H9 (cell line): ENCODE measurements at regions not wholly inside any gene's neighbourhood (a gene's known extent, or its start where the extent isn't known, plus 50 kb on each side); places are given as distances from the start of the nearest gene placed in this dataset.

Experiments used
- DNase-seq: peaks from one replicate; pipeline ENCODE4 v3.0.0-alpha.2; 2017
- H2AFZ ChIP-seq: one replicate; pipeline ENCODE4 v1.6.1; 2013; ENCODE audit warnings: mild to moderate bottlenecking, low read length, control low read depth, moderate library complexity
- H2AK5ac ChIP-seq: 2 replicates; pipeline ENCODE4 v1.6.1; 2013; ENCODE audit warnings: low read length, control low read depth, mixed read lengths; ENCODE audit not compliant: insufficient read length
- H2BK120ac ChIP-seq: one replicate; pipeline ENCODE4 v1.6.1; 2013; ENCODE audit warnings: low read depth, mild to moderate bottlenecking, low read length, control low read depth, inconsistent platforms; ENCODE audit not compliant: poor library complexity, severe bottlenecking
- H2BK12ac ChIP-seq: 2 replicates; pipeline ENCODE4 v1.6.1; 2013; ENCODE audit warnings: low read length, control low read depth, mixed read lengths, low read depth; ENCODE audit not compliant: insufficient read length
- H2BK15ac ChIP-seq: 2 replicates; pipeline ENCODE4 v1.6.1; 2013; ENCODE audit warnings: low read depth, low read length, control low read depth
- H2BK20ac ChIP-seq: one replicate; pipeline ENCODE4 v1.6.1; 2013; ENCODE audit warnings: low read depth, mild to moderate bottlenecking, low read length, control low read depth, inconsistent platforms; ENCODE audit not compliant: poor library complexity, severe bottlenecking
- H2BK5ac ChIP-seq: 2 replicates; pipeline ENCODE4 v1.6.1; 2013; ENCODE audit warnings: low read length, control low read depth, mixed read lengths; ENCODE audit not compliant: insufficient read length
- H3K14ac ChIP-seq: 2 replicates; pipeline ENCODE4 v1.6.1; 2013; ENCODE audit warnings: low read length, control low read depth; ENCODE audit not compliant: insufficient read depth
- H3K18ac ChIP-seq: 2 replicates; pipeline ENCODE4 v1.6.1; 2013; ENCODE audit warnings: low read depth, mild to moderate bottlenecking, mixed read lengths, low read length, control low read depth; ENCODE audit not compliant: insufficient read length
- H3K23ac ChIP-seq: 2 replicates; pipeline ENCODE4 v1.6.1; 2013; ENCODE audit warnings: low read length, control low read depth, mixed read lengths, low read depth; ENCODE audit not compliant: insufficient read length
- H3K23me2 ChIP-seq: 2 replicates; pipeline ENCODE4 v1.6.1; 2013; ENCODE audit warnings: low read depth, mild to moderate bottlenecking, mixed read lengths, low read length, control low read depth; ENCODE audit not compliant: insufficient read length, poor library complexity, severe bottlenecking
- H3K27ac ChIP-seq: 2 replicates; pipeline ENCODE4 v1.5.1; 2013; ENCODE audit warnings: low read length, control low read depth, mixed read lengths, low read depth; ENCODE audit not compliant: insufficient read length
- H3K27me3 ChIP-seq: 2 replicates; pipeline ENCODE4 v1.6.1; 2013; ENCODE audit warnings: low read length, control low read depth, inconsistent platforms; ENCODE audit not compliant: insufficient read depth
- H3K4ac ChIP-seq: 2 replicates; pipeline ENCODE4 v1.6.1; 2013; ENCODE audit warnings: low read depth, mild to moderate bottlenecking, control low read depth, inconsistent platforms, low read length, moderate library complexity
- H3K4me1 ChIP-seq: 2 replicates; pipeline ENCODE4 v1.6.1; 2013; ENCODE audit warnings: low read length, control low read depth, inconsistent platforms; ENCODE audit not compliant: insufficient read depth
- H3K4me2 ChIP-seq: 2 replicates; pipeline ENCODE4 v1.6.1; 2013; ENCODE audit warnings: low read length, control low read depth, mixed read lengths; ENCODE audit not compliant: insufficient read length, insufficient read depth
- H3K56ac ChIP-seq: 2 replicates; pipeline ENCODE4 v1.6.1; 2013; ENCODE audit warnings: low read depth, mild to moderate bottlenecking, mixed read lengths, low read length, control low read depth; ENCODE audit not compliant: insufficient read length
- H3K79me1 ChIP-seq: 2 replicates; pipeline ENCODE4 v1.6.1; 2013; ENCODE audit warnings: low read depth, mild to moderate bottlenecking, moderate library complexity, low read length, control low read depth, inconsistent platforms; ENCODE audit not compliant: insufficient read depth, poor library complexity, severe bottlenecking
- H3K79me2 ChIP-seq: 2 replicates; pipeline ENCODE4 v1.6.1; 2013; ENCODE audit warnings: low read length, control low read depth, inconsistent platforms; ENCODE audit not compliant: insufficient read depth
- H3K9ac ChIP-seq: 2 replicates; pipeline ENCODE4 v1.6.1; 2013; ENCODE audit warnings: low read length, control low read depth, mixed read lengths; ENCODE audit not compliant: insufficient read length; ENCODE audit errors: extremely low read depth
- H3K9me3 ChIP-seq: one replicate; pipeline ENCODE4 v1.6.1; 2013; ENCODE audit warnings: low read depth, low read length, inconsistent platforms; ENCODE audit not compliant: control insufficient read depth
- H3T11ph ChIP-seq: one replicate; pipeline ENCODE4 v1.6.1; 2013; ENCODE audit warnings: mild to moderate bottlenecking, low read length, control low read depth, inconsistent platforms
- H4K20me1 ChIP-seq: one replicate; pipeline ENCODE4 v1.6.1; 2013; ENCODE audit not compliant: control insufficient read depth, insufficient read length, insufficient read depth
- H4K5ac ChIP-seq: 2 replicates; pipeline ENCODE4 v1.6.1; 2013; ENCODE audit warnings: low read depth, mild to moderate bottlenecking, mixed read lengths, low read length, control low read depth; ENCODE audit not compliant: insufficient read length
- H4K8ac ChIP-seq: replicated peaks from 2 replicates; pipeline ENCODE4 v1.6.1; 2013; ENCODE audit warnings: low read length, control low read depth, mixed read lengths, low read depth; ENCODE audit not compliant: insufficient read length
- H4K91ac ChIP-seq: 2 replicates; pipeline ENCODE4 v1.6.1; 2013; ENCODE audit warnings: low read depth, mild to moderate bottlenecking, moderate library complexity, mixed read lengths, low read length, control low read depth; ENCODE audit not compliant: insufficient read length
- H3K27ac Mint-ChIP-seq, 3 experiments: 2 replicates in 2 of 3; 3 replicates in 1 of 3; pipeline ENCODE4 v1.8.0; 2020 to 2021; ENCODE audit warnings: mixed read lengths in 3 of 3, mild to moderate bottlenecking in 1 of 3, moderate library complexity in 1 of 3
- H3K27me3 Mint-ChIP-seq: 2 replicates; pipeline ENCODE4 v1.8.0; 2021; ENCODE audit warnings: low read depth, mild to moderate bottlenecking, moderate library complexity, mixed read lengths
- H3K36me3 Mint-ChIP-seq, 3 experiments: 2 replicates in 2 of 3; 3 replicates in 1 of 3; pipeline ENCODE4 v1.8.0; 2020 to 2021; ENCODE audit warnings: low read depth in 3 of 3, mixed read lengths in 3 of 3; ENCODE audit not compliant: insufficient read depth in 1 of 3
- H3K4me1 Mint-ChIP-seq, 2 experiments: 2 replicates each; pipeline ENCODE4 v1.8.0; 2020; ENCODE audit warnings: mixed read lengths in 2 of 2
- H3K4me3 Mint-ChIP-seq, 2 experiments: 2 replicates in 1 of 2; 3 replicates in 1 of 2; pipeline ENCODE4 v1.8.0; 2020 to 2021; ENCODE audit warnings: mild to moderate bottlenecking in 2 of 2, mixed read lengths in 2 of 2, moderate library complexity in 1 of 2
- H3K9me3 Mint-ChIP-seq, 2 experiments: 2 replicates in 1 of 2; 3 replicates in 1 of 2; pipeline ENCODE4 v1.8.0; 2020; ENCODE audit warnings: mild to moderate bottlenecking in 2 of 2, mixed read lengths in 2 of 2, moderate library complexity in 1 of 2
- CTCF ChIP-seq: fragments of 200-600 bp; sonication (generic); conservative IDR thresholded peaks from 3 replicates; pipeline ENCODE4 v1.8.0; 2021; ENCODE audit warnings: antibody characterized with exemption, mild to moderate bottlenecking
- WGBS: extraction: QIAGEN DNeasy Blood & Tissue Kit; methylation state at CpG from one replicate; pipeline ENCODE4 v1.1.7; 2013; ENCODE audit warnings: missing lambda C conversion rate, low lambda C conversion rate, mixed read lengths; ENCODE audit not compliant: insufficient read length; ENCODE audit errors: extremely low coverage; 5-methylcytosine and 5-hydroxymethylcytosine counted together

GRCh38 chr18:68466672-68467071 is 248.2 kb downstream of the TMX3 start:
- peaks cover 2% of the 10 kb centered on the region for H3K23me2 ChIP-seq
- no peak overlapping the region for H3K4me3 Mint-ChIP-seq
- H3K4me1 ChIP-seq, result peaks cover 2% of the 10 kb centered on the region; the same call in 1 of the 2 replicates
- H3K27me3 Mint-ChIP-seq, result no peaks in the 10 kb centered on the region
- no peak overlapping the region for H3K56ac ChIP-seq
- H2BK15ac ChIP-seq, result no peak overlapping the region
- WGBS, result no CpG with 5 or more reads among the region's 1 CpG
- H3K23ac ChIP-seq, result no peak overlapping the region
- no peak overlapping the region for H3K18ac ChIP-seq
- no peak overlapping the region for H3K4ac ChIP-seq
- no peak overlapping the region for H3K14ac ChIP-seq
- no peaks in the 10 kb centered on the region for H3K27me3 ChIP-seq
- DNase-seq, result no peak
- no peaks in the 10 kb centered on the region for H3K9me3 ChIP-seq
- no peak overlapping the region for H3T11ph ChIP-seq
- no peak overlapping the region for H2AFZ ChIP-seq
- no peak overlapping the region for H2BK20ac ChIP-seq
- no peaks in the 10 kb centered on the region for H4K20me1 ChIP-seq
- no peak overlapping the region for H2AK5ac ChIP-seq
- no peaks in the 10 kb centered on the region for H3K79me1 ChIP-seq
- H3K27ac ChIP-seq, result no peak overlapping the region
- no peak overlapping the region for H2BK120ac ChIP-seq
- H3K27ac Mint-ChIP-seq, result no peak overlapping the region
- no peaks in the 10 kb centered on the region for H3K79me2 ChIP-seq
- TF ChIP-seq CTCF, result no peak
- no peak overlapping the region for H3K9ac ChIP-seq
- no peak overlapping the region for H4K8ac ChIP-seq
- H4K91ac ChIP-seq, result no peak overlapping the region
- no peak overlapping the region for H4K5ac ChIP-seq
- H2BK5ac ChIP-seq, result no peak overlapping the region
- no peaks in the 10 kb centered on the region; a peak in 1 of 5 replicates for H3K9me3 Mint-ChIP-seq
- H3K36me3 Mint-ChIP-seq, result no peaks in the 10 kb centered on the region
- no peak overlapping the region for H3K4me2 ChIP-seq
- H3K4me1 Mint-ChIP-seq, result peaks cover 7 to 8% of the 10 kb centered on the region in 2 experiments
- H2BK12ac ChIP-seq, result no peak overlapping the region
